GM12878 (cell line): ENCODE measurements at regions not wholly inside any gene's neighbourhood (a gene's known extent, or its start where the extent isn't known, plus 50 kb on each side); places are given as distances from the start of the nearest gene placed in this dataset.

Experiments
- ATAC-seq: fragments of 200-7000 bp; cut with Tn5 transposase; 3 replicates; pipeline ENCODE4 v1.9.1; 2020; ENCODE audit warnings: mild to moderate bottlenecking, moderate library complexity
- BruUV-seq: library from RNA; stranded (reverse); fragments of 400-500 nt; replicated peaks from 2 replicates; lab custom pipeline; 2021; lab: Mats Ljungman, UMichigan
- CTCF ChIA-PET: fragments of 300-600 bp; sonication (Branson Sonifier 250); formaldehyde crosslinking; extraction: SDS; loops from one replicate; lab custom pipeline; 2021; ENCODE audit warnings: inconsistent platforms; lab: Yijun Ruan, JAX
- POLR2A ChIA-PET: fragments of 350-600 bp; formaldehyde crosslinking; extraction: SDS; loops from one replicate; lab custom pipeline; 2021; ENCODE audit warnings: inconsistent platforms; lab: Charles Lee
- RAD21 ChIA-PET: fragments of 300-600 bp; sonication (Branson Sonifier 250); formaldehyde crosslinking; loops from one replicate; lab custom pipeline; 2023; ENCODE audit warnings: antibody characterized with exemption; ENCODE audit not compliant: unreplicated experiment; lab: Charles Lee
- SMC1A ChIA-PET: fragments of 300-600 bp; sonication (Branson Sonifier 250); formaldehyde crosslinking; loops from one replicate; lab custom pipeline; 2023; ENCODE audit not compliant: unreplicated experiment, uncharacterized antibody; lab: Charles Lee
- DNase-seq: peaks from one replicate; pipeline ENCODE4 v3.0.0-alpha.2; 2011; ENCODE audit warnings: low read depth, low spot score
- FAIRE-seq: peaks from 3 replicates; lab custom pipeline; 2011; peaks lifted over from hg19 to GRCh38; lab: Jason Lieb, UNC
- H2AFZ ChIP-seq: 2 replicates; pipeline ENCODE4 v1.6.0; 2011; ENCODE audit warnings: low read depth, low read length, control low read depth; ENCODE audit not compliant: control insufficient read depth
- H3K27ac ChIP-seq: 2 replicates; pipeline ENCODE4 v1.5.1; 2011; ENCODE audit warnings: control low read depth; ENCODE audit not compliant: control insufficient read depth, insufficient read depth
- H3K27me3 ChIP-seq, 2 experiments: replicated peaks in 1 of 2; 2 replicates each; pipeline versions ENCODE4 v1.6.0 to v1.6.1; 2011; ENCODE audit warnings: low read length in 1 of 2; ENCODE audit not compliant: control insufficient read depth in 2 of 2, insufficient read depth in 2 of 2
- H3K36me3 ChIP-seq, 2 experiments: 2 replicates each; pipeline ENCODE4 v1.5.1; 2011; ENCODE audit warnings: low read length in 1 of 2; ENCODE audit not compliant: control insufficient read depth in 2 of 2, insufficient read depth in 2 of 2
- H3K4me1 ChIP-seq: 2 replicates; pipeline ENCODE4 v1.6.1; 2011; ENCODE audit warnings: mild to moderate bottlenecking, low read length, moderate library complexity, mixed read lengths; ENCODE audit not compliant: control insufficient read depth, insufficient read depth
- H3K4me2 ChIP-seq: 2 replicates; pipeline ENCODE4 v1.6.0; 2011; ENCODE audit warnings: control low read depth; ENCODE audit not compliant: control insufficient read depth, insufficient read depth
- H3K4me3 ChIP-seq: fragments of 200-600 bp; sonication (generic); 2 replicates; pipeline ENCODE4 v1.5.1; 2016
- H3K79me2 ChIP-seq: 2 replicates; pipeline ENCODE4 v1.6.0; 2011; ENCODE audit warnings: low read length; ENCODE audit not compliant: control insufficient read depth, insufficient read depth
- H3K9ac ChIP-seq: 2 replicates; pipeline ENCODE4 v1.8.0; 2011; ENCODE audit warnings: low read length, control low read depth, mixed read lengths; ENCODE audit not compliant: control insufficient read depth, insufficient read depth
- H3K9me3 ChIP-seq: replicated peaks from 3 replicates; pipeline ENCODE4 v1.5.1; 2011; ENCODE audit warnings: mild to moderate bottlenecking, low read length; ENCODE audit not compliant: control insufficient read depth, insufficient read depth
- H4K20me1 ChIP-seq: 2 replicates; pipeline ENCODE4 v1.6.0; 2011; ENCODE audit not compliant: control insufficient read depth, insufficient read depth
- BACH1 ChIP-seq: fragments of 450-650 bp; IDR thresholded peaks from 2 replicates; pipeline ENCODE4 v1.6.1; 2017; ENCODE audit warnings: mild to moderate bottlenecking, borderline replicate concordance
- HSF1 ChIP-seq: fragments of 150-350 bp; IDR thresholded peaks from 2 replicates; pipeline ENCODE4 v1.6.1; 2014; ENCODE audit warnings: mild to moderate bottlenecking, low read depth, low read length
- REST ChIP-seq: IDR thresholded peaks from 2 replicates; pipeline ENCODE4 v1.6.1; 2012; ENCODE audit warnings: mild to moderate bottlenecking, low read depth, low read length
- ZNF274 ChIP-seq: IDR thresholded peaks from one replicate; pipeline ENCODE4 v1.8.0; 2011; ENCODE audit not compliant: insufficient read length, insufficient read depth
- ZSCAN29 ChIP-seq: fragments of 450-650 bp; IDR thresholded peaks from 2 replicates; pipeline ENCODE4 v1.6.1; 2017; ENCODE audit warnings: mild to moderate bottlenecking, moderate library complexity
- WGBS: methylation state at CpG from one replicate; pipeline ENCODE4 v1.1.6; 2016; ENCODE audit warnings: low lambda C conversion rate; ENCODE audit not compliant: insufficient replicate concordance, insufficient coverage; ENCODE audit errors: missing lambda C conversion rate; 5-methylcytosine and 5-hydroxymethylcytosine counted together
- in situ Hi-C: fragments of 300-500 bp; cut with MboI; formaldehyde crosslinking; loops from 9 replicates; pipeline ENCODE4 v1.14.3; 2018; ENCODE audit warnings: mixed read lengths
- intact Hi-C: fragments of 100-400 bp; cut with micrococcal nuclease; formaldehyde crosslinking; loops from one replicate; pipeline ENCODE4 v1.14.2; 2022; ENCODE audit not compliant: unreplicated experiment
- TF ChIP-seq, protein P1 (sequence below): fragments of 450-650 bp; formaldehyde crosslinking; IDR thresholded peaks from 2 replicates; pipeline ENCODE4 v1.5.0; 2022; ENCODE audit warnings: mild to moderate bottlenecking, missing genetic modification characterization
- TF ChIP-seq, protein P2 (sequence below), 3 experiments: IDR thresholded peaks in 2 of 3; conservative IDR thresholded peaks in 1 of 3; 2 replicates each; pipeline ENCODE4 v1.5.1; 2011; ENCODE audit warnings: low read depth in 3 of 3, low read length in 3 of 3, mild to moderate bottlenecking in 3 of 3, control low read depth in 2 of 3, moderate library complexity in 2 of 3, inconsistent platforms in 1 of 3, mixed read lengths in 1 of 3; ENCODE audit not compliant: control insufficient read depth in 2 of 3, insufficient read depth in 1 of 3; ENCODE audit errors: extremely low read depth in 1 of 3

DNA sequence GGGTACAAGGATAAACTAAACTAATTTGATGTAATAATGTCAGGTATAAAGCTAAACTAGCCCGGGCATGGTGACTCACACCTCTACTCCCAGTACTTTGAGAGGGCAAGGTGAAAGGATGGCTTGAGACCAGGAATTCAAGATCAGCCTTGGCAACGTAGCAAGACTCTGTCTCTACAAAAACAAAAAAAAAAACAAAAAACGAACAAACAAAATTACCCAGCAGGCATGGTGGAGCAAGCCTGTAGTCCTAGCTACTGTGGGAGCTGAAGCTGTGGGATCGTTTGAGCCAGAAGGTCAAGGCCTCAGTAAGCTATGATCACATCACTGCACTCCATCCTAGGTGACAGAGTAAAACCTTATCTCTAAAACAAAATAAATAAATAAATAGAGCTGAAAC lies 131.8 kb upstream of the KYNU start:
- 36% methylated on average over 4 of the region's 4 CpGs for WGBS
- Histone ChIP-seq H3K27ac (no peak overlapping the region), H3K9me3 (no peaks in the 10 kb centered on the region), H3K4me2 (no peak overlapping the region), H3K4me1 (peaks cover 5% of the 10 kb centered on the region; the same call in 1 of the 2 replicates), H3K36me3 (no peaks in the 10 kb centered on the region), H3K79me2 (no peaks in the 10 kb centered on the region), H3K27me3 (no peaks in the 10 kb centered on the region), H3K9ac (no peak overlapping the region), H2AFZ (no peak overlapping the region), H4K20me1 (no peaks in the 10 kb centered on the region), H3K4me3 (no peak overlapping the region)
- ChIA-PET CTCF (interaction anchor here (0.6 to 1.2 kb wide), 3 partner anchors 14 to 457 kb away, joined by 3 to 4 read pairs (median 3); no protein-coding TSS in a partner anchor), RAD21 (no interaction called here), POLR2A (interaction anchor here (0.7 to 1.3 kb wide), 2 partner anchors 14 to 1938 kb away, joined by 3 read pairs; no protein-coding TSS in a partner anchor), SMC1A (interaction anchor here (1.2 to 1.6 kb wide), 2 partner anchors 18 to 94 kb away, joined by 3 read pairs; no protein-coding TSS in a partner anchor)
- no TSS peak for BruUV-seq
- intact Hi-C loops: no loop called here
- FAIRE-seq (no peak), ATAC-seq (no peak), DNase-seq (no peak)
- in situ Hi-C loops: no loop called here
- TF ChIP-seq HSF1 (no peak), ZSCAN29 (no peak), ZNF274 (no peak), REST (no peak), BACH1 (no peak)
- TF ChIP-seq, protein P1, sequence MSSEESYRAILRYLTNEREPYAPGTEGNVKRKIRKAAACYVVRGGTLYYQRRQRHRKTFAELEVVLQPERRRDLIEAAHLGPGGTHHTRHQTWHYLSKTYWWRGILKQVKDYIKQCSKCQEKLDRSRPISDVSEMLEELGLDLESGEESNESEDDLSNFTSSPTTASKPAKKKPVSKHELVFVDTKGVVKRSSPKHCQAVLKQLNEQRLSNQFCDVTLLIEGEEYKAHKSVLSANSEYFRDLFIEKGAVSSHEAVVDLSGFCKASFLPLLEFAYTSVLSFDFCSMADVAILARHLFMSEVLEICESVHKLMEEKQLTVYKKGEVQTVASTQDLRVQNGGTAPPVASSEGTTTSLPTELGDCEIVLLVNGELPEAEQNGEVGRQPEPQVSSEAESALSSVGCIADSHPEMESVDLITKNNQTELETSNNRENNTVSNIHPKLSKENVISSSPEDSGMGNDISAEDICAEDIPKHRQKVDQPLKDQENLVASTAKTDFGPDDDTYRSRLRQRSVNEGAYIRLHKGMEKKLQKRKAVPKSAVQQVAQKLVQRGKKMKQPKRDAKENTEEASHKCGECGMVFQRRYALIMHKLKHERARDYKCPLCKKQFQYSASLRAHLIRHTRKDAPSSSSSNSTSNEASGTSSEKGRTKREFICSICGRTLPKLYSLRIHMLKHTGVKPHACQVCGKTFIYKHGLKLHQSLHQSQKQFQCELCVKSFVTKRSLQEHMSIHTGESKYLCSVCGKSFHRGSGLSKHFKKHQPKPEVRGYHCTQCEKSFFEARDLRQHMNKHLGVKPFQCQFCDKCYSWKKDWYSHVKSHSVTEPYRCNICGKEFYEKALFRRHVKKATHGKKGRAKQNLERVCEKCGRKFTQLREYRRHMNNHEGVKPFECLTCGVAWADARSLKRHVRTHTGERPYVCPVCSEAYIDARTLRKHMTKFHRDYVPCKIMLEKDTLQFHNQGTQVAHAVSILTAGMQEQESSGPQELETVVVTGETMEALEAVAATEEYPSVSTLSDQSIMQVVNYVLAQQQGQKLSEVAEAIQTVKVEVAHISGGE (CRISPR knock-in tag): no peak
- TF ChIP-seq, protein P2, sequence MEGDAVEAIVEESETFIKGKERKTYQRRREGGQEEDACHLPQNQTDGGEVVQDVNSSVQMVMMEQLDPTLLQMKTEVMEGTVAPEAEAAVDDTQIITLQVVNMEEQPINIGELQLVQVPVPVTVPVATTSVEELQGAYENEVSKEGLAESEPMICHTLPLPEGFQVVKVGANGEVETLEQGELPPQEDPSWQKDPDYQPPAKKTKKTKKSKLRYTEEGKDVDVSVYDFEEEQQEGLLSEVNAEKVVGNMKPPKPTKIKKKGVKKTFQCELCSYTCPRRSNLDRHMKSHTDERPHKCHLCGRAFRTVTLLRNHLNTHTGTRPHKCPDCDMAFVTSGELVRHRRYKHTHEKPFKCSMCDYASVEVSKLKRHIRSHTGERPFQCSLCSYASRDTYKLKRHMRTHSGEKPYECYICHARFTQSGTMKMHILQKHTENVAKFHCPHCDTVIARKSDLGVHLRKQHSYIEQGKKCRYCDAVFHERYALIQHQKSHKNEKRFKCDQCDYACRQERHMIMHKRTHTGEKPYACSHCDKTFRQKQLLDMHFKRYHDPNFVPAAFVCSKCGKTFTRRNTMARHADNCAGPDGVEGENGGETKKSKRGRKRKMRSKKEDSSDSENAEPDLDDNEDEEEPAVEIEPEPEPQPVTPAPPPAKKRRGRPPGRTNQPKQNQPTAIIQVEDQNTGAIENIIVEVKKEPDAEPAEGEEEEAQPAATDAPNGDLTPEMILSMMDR (IDR thresholded peaks at IDR 0.05 in 2 of 3, conservative IDR thresholded peaks at IDR 0.05 in 1 of 3; ENCODE audit: control insufficient read depth in 2 of 3, extremely low read depth in 1 of 3, insufficient read depth in 1 of 3, low read depth in 3 of 3, low read length in 3 of 3): no peak
